ENCODE measurements at regions not wholly inside any gene's neighbourhood (a gene's known extent, or its start where the extent isn't known, plus 50 kb on each side); places are given as distances from the start of the nearest gene placed in this dataset.

DNA sequence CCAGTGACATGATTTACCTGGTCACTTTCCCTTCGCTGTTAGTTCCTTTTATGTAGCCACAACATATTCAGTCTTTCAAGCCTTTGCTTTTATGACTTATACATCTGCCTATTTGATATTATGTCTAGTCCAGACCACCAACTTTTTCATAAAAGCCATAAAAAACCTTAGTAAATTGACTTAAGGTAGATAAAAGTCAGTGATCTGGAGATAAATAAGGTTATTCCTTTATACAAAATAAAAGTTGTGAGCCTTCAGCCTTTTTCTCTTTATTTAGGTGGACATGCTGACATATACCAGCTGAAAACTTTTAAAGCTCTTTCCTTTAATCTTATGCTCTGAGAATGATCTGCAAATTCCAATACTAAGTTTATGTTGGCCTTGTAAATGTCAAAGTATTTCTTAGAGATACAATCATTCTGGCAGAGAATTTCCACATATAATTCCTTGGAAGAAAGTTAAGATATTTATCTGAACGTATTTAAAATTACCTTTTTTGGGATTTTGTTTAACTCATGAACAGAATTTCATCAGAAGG, 690.4 kb upstream of the CHORDC1 start:
- TF ChIP-seq, protein P1, sequence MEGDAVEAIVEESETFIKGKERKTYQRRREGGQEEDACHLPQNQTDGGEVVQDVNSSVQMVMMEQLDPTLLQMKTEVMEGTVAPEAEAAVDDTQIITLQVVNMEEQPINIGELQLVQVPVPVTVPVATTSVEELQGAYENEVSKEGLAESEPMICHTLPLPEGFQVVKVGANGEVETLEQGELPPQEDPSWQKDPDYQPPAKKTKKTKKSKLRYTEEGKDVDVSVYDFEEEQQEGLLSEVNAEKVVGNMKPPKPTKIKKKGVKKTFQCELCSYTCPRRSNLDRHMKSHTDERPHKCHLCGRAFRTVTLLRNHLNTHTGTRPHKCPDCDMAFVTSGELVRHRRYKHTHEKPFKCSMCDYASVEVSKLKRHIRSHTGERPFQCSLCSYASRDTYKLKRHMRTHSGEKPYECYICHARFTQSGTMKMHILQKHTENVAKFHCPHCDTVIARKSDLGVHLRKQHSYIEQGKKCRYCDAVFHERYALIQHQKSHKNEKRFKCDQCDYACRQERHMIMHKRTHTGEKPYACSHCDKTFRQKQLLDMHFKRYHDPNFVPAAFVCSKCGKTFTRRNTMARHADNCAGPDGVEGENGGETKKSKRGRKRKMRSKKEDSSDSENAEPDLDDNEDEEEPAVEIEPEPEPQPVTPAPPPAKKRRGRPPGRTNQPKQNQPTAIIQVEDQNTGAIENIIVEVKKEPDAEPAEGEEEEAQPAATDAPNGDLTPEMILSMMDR (IDR thresholded peaks at IDR 0.05): no peak
- TF ChIP-seq POLR2AphosphoS5 (IDR thresholded peaks at IDR 0.05): no peak
